Activated CD8-positive, alpha-beta memory T cell treated with anti-CD3 and anti-CD28 coated beads, Interleukin-2, amount 50 U/mL, for 48 hours (primary cell): ENCODE measurements at regions not wholly inside any gene's neighbourhood (a gene's known extent, or its start where the extent isn't known, plus 50 kb on each side); places are given as distances from the start of the nearest gene placed in this dataset.
"Not testable (repeated sequence)": the region's sequence is repeated elsewhere in the genome, so short reads cannot be mapped to it uniquely, and the experiment has no call there.

ENCODE experiments used
- DNase-seq: peaks from one replicate; pipeline ENCODE4 v3.0.0-alpha.2; 2020

DNA sequence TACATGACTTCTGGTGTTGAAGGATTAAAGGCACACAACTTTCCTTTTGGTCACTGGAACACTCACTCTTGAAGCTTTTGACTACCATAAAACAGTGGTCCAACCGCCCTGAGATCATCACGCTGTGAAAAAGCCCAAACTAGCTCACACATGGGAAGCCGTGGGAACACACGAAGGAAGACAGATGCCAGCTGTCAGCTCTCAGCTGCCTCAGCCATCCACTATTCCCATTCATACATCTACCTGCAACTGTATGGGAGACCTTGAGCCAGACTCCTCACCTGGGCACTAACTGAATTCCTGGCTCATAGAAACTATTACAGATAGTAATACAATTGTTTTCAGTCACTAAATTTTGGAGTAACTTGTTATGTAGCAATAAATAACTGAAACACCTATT lies 246.1 kb downstream of the MSX2 start:
- DNase-seq, result no peak

GRCh38 chr5:174953871-174954270 lies 229.5 kb downstream of the MSX2 start:
- DNase-seq, result no peak

DNA sequence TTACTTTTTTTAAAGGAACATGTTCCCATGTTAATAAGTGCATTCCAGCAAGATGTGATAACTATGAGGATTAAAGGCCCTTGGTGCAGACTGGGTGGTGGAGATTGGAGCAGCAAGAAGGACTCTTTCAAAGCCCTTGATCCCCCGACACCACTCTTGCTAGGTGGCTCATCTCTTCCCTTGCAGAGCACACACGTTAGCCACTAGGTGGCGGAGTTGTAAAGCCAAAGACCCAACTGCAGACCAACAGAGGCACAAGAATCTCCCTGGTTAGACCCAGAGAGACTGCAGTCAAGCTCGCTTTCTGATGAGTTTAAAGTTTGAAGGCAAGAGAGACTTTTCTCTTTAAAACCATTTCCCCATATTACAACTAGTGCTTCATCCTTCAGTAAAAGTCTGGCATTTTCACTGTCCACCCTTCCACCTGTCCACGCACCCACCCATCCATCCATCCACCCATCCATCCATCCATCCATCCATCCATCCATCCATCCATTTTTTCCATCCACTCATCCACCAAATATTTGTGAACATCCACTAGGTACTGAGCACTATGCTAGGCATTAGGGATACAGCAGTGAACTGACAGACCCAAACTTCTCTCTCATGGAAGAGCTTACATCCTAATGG lies 226.9 kb downstream of the MSX2 start:
- DNase-seq, result peak; percentile 65

DNA sequence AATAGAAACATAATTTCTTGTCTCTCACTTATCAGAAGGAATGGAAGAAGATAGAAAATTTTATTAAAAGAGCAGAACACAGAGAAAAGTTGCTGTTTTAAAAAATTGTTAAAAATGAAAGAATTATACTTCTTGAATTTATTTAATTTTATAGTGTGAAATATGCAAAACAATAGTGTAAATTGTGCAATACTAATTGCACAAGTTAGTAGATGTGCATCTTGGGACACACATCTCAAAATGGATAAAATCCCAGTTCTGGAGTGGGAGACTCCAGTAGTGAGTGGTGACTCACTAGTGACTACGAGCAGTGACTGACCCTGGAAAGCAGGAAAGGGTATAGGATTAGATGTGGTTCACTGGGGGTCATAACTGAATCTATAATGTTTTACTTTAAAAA lies 223.2 kb downstream of the MSX2 start:
- DNase-seq, result no peak

- no peak for DNase-seq
These were observed 221.5 kb downstream of the MSX2 start for GRCh38 chr5:174945853-174946252.

DNA sequence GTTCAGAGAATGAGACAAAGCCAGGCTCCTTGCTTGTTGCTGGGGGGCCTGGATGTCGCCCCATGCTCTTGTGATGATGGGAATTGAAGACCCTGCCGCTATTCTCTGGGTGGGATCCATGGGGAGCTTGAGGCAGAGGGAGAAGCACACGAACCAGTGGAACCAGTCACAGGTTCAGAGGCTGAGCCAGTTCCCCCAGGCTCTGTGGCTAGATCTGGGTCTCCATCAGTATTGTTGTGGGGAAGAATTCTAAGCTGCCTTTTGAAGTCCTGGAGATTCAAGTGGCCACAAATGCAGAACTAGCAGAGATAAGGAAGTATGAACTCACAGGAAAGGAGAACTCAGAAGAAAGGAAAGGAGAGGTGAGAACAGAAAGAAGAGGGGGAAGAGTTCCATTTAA lies 219.4 kb downstream of the MSX2 start:
- no peak for DNase-seq

DNA sequence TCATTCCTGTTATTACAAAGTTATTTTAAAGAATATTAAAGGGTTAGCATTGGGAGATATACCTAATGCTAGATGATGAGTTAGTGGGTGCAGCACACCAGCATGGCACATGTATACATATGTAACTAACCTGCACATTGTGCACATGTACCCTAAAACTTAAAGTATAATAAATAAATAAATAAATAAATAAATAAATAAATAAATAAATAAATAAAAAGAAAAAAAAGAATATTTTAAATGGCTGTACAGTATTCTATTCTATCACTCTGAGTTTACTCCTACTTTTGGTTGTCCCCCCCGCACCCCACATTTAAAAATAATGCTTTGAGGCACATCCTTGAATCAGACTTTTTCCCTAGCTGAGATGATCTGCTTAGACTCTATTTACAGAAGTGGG lies 218.6 kb downstream of the MSX2 start:
- not testable (repeated sequence) for DNase-seq

- no peak for DNase-seq
These were observed 213.1 kb downstream of the MSX2 start for GRCh38 chr5:174937201-174938123.

DNA sequence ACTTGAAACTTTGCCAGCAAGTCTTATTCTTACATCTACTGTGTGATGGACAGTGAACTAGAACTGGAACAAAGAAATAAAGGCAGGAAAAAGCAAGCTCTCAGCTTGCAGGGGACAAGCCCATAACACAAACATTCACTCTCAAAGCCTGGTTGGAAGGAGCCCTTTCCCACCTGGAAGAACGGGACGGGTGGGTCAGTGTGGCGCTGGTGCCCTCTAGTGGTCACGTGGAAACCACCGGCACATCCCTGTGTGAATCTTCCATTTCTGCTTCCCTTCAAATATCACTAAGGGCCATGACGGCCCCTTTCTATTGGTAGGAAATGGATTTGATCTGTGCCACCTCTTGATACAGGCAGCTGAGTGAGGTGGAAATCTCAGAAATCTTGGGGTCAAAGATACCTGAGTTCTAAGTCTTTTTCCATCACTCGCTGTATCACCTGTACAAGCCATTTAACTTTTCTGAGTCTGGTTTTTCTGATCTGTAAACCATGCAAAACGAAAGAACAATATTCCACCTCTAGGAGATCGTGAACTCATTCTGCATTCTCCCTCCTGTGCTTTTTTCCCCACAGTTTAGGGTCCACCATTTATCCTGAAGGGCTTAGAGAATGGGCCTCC lies 211.6 kb downstream of the MSX2 start:
- peak; percentile 70 for DNase-seq

GRCh38 chr5:174931033-174931432 lies 206.7 kb downstream of the MSX2 start:
- DNase-seq, result not testable (repeated sequence)

DNA sequence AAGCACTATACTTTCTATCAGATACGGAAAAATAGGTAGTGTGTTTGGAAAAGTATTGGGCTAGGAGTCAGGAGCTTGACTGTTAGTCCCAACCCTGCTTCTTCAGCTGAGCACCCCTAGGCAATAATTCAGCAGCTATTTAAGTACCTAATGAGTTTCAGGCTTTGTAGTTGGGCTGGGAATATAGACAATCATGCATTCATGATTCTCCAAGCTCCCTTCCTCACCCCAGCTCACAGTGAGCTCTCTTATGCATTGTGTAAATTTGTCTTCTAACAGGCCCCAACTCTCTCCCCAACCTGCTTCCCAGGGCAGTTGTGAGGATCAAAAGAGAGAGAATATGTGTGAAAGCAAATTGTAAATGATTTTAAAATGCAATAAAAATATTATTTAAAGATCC lies 201.2 kb downstream of the MSX2 start:
- no peak for DNase-seq

DNA sequence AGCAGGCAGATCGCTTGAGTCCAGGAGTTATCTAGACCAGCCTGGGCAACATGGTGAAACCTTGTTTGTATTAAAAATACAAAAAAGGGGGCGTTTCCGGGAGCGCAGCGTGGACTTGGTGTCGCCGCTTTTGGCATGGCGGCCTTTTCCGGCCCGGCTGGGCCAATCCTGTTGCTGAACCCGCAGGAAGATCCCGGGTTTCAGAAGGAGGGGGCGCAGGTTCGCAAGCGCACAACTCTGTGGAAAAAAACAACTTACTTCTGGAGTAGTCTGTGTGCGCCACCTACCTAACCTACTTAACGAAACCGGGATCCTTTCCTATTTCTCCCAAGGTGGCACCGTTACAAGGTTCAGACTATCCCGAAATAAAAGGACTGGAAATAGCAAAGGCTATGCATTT lies 198.6 kb downstream of the MSX2 start:
- DNase-seq, result no peak

GRCh38 chr5:174920906-174921550 lies 196.6 kb downstream of the MSX2 start:
- DNase-seq, result no peak

- DNase-seq, result no peak
These were observed 195.0 kb downstream of the MSX2 start for GRCh38 chr5:174919351-174919750.

DNA sequence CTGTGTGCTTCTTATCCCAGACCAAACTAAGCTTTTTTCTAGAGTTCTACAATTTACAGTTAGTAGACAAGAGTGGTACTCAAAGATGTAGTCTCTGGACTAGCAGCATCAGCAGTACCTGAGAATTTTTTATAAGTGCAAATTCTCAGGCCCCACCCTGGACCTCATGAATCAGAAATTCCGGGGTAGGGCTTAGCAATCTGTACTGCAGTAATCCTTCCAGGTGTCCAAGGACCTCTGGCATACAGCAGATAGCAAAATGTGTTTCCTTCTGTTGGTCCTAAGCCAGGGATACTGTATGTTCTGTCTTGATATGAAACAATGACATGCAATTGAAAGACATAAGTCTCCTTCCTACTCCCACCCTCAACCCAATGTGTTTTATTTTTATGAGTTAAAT lies 194.3 kb downstream of the MSX2 start:
- no peak for DNase-seq

- DNase-seq, result no peak
These were observed 193.7 kb downstream of the MSX2 start for GRCh38 chr5:174917976-174918554.

- DNase-seq, result not testable (repeated sequence)
These were observed 193.1 kb downstream of the MSX2 start for GRCh38 chr5:174917435-174917834.

DNA sequence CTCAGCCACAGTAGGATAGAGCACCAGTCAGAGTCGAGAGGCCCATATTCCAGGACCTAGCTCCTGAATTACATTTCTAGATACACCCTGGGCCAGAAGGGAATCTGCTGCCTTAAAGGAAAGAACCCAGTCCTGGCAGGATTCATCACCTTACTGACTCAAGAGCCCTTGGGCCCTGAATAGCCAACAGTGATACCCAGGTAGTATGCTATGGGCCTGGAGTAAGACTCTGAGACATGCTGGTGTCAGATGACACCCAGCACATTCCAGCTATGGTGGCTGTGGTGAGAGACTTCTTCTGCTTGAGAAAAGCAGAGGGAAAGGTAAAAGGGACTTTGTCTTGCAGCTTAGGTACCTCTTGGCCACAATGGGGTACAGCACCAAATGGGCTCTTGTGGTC lies 192.5 kb downstream of the MSX2 start:
- DNase-seq, result not testable (repeated sequence)

DNA sequence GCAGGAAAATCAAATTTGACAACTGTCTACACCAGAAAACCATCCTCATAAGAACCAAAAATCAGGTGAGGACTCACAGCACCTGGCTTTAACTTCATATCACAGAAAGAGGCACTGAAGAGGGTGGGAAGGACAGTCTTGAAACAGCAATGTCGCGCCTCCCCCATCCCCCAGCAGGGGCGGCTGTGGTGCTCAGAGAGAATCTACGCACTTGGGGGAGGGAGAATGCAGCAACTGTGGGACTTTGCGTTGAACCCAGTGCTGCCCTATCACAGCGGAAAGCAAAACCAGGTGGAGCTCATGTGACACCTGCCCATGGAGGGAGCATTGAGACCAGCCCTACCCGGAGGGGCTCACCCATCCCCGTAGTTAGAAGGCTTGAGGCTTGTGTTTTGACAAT lies 191.8 kb downstream of the MSX2 start:
- no peak for DNase-seq

- no peak for DNase-seq
These were observed 186.7 kb downstream of the MSX2 start for GRCh38 chr5:174911118-174911517.

DNA sequence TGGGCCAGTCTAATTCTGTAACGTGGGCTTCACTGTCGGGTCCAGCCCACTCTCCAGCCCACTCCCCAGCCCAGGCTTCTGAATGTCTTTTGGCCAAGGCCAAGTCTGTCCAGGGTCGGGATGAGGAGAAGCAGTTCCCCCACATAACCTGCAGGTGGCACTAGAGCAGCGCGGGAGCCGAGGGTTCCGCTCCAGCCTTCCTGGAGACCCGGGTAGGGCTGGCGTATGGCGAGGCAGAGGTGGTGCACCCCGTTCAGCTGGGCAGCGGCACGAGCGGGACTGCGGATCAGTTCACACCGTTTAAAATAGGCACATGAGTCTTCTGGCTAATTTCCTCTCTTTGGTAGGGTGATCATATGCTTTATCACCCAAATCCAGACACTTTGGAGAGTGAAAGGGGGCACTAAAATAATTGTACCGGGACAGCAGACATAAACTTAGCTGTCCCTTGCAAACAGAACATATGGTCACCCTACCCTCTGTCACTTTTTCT lies 185.9 kb downstream of the MSX2 start:
- DNase-seq, result peak; percentile 80

DNA sequence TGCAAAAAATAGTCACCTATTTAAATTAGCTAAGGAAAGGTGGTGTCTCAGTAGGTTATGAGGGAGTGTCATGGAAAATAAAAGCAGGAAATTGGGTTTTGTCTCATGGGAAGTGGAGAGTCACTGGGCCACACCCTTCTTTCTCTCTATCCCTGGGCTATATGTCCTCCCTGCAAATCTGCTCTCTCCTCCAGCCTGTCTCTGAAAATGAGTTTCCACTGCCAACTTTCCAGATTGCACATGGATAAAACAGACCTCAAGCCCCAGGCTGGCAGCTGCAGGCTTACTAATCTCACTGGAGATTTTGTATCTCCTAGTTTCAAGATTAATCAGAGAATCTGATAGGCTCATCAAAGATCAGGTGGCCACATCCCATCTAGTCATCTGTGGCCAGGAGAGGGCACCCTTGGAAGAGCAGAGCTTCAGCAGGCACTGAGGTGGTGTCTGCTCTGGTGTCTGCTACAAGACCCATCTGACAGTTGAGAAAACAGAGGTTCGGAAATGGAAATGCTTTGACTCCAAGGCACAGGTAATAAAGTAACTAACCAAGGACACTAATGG lies 178.9 kb downstream of the MSX2 start:
- DNase-seq, result no peak

DNA sequence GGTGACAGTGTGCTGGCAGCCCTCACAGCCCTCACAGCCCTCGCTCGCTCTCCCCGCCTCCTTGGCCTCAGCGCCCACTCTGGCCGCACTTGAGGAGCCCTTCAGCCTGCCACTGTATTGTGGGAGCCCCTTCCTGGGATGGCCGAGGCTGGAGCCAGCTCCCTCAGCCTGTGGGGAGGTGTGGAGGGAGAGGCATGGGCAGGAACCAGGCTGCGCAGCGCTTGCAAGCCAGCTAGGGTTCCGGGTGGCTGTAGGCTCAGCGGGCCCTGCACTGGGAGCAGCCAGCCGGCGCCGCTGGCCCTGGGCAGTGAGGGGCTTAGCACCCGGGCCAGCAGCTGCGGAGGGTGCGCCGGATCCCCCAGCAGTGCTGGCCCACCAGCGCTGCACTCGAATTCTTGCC lies 177.0 kb downstream of the MSX2 start:
- no peak for DNase-seq
